Bronchial epithelial cell (primary cell): ENCODE measurements at regions not wholly inside any gene's neighbourhood (a gene's known extent, or its start where the extent isn't known, plus 50 kb on each side); places are given as distances from the start of the nearest gene placed in this dataset.

Experiments
- DNase-seq: peaks from one replicate; pipeline ENCODE4 v3.0.0-alpha.2; 2010; ENCODE audit warnings: low read depth
- FAIRE-seq: peaks from 2 replicates; lab custom pipeline; 2011; peaks lifted over from hg19 to GRCh38; lab: Jason Lieb, UNC
- H3K27me3 ChIP-seq: 2 replicates; pipeline ENCODE4 v1.5.1; 2011; ENCODE audit warnings: low read length; ENCODE audit not compliant: control insufficient read depth, insufficient read depth
- H3K36me3 ChIP-seq: 2 replicates; pipeline ENCODE4 v1.5.1; 2011; ENCODE audit warnings: low read length; ENCODE audit not compliant: control insufficient read depth, insufficient read depth
- H3K4me3 ChIP-seq: 2 replicates; pipeline ENCODE4 v1.5.1; 2011; ENCODE audit warnings: mild to moderate bottlenecking, low read depth, low read length, control low read depth
- TF ChIP-seq, protein P1 (sequence below): IDR thresholded peaks from 2 replicates; pipeline ENCODE4 v1.5.1; 2011; ENCODE audit warnings: mild to moderate bottlenecking, moderate library complexity, low read length, control low read depth, inconsistent platforms; ENCODE audit not compliant: insufficient read depth, severe bottlenecking

DNA sequence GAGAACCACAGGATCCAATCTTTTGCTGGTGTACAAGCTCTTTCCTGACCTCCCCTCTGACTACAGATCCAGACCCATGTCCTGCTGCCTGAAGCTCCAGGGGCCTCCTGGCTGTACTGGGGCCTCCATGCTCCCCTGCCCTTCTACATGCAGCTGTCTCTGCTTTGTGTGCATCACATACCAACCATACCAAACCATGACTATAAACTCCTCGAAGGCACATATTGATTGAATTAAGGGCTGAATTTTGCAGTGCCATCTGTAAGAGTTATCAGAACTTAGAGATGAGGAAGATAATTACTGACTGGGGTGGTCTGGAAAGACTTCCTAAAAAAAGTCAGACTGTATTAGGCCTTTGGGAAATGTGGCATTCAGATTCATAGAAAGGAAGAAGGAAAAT lies 139.9 kb upstream of the CXCR4 start:
- FAIRE-seq (no peak), DNase-seq (no peak)
- TF ChIP-seq, protein P1, sequence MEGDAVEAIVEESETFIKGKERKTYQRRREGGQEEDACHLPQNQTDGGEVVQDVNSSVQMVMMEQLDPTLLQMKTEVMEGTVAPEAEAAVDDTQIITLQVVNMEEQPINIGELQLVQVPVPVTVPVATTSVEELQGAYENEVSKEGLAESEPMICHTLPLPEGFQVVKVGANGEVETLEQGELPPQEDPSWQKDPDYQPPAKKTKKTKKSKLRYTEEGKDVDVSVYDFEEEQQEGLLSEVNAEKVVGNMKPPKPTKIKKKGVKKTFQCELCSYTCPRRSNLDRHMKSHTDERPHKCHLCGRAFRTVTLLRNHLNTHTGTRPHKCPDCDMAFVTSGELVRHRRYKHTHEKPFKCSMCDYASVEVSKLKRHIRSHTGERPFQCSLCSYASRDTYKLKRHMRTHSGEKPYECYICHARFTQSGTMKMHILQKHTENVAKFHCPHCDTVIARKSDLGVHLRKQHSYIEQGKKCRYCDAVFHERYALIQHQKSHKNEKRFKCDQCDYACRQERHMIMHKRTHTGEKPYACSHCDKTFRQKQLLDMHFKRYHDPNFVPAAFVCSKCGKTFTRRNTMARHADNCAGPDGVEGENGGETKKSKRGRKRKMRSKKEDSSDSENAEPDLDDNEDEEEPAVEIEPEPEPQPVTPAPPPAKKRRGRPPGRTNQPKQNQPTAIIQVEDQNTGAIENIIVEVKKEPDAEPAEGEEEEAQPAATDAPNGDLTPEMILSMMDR, result no peak
- no peaks in the 10 kb centered on the region for H3K27me3 ChIP-seq
- H3K4me3 ChIP-seq, result no peak overlapping the region
- no peaks in the 10 kb centered on the region for H3K36me3 ChIP-seq

DNA sequence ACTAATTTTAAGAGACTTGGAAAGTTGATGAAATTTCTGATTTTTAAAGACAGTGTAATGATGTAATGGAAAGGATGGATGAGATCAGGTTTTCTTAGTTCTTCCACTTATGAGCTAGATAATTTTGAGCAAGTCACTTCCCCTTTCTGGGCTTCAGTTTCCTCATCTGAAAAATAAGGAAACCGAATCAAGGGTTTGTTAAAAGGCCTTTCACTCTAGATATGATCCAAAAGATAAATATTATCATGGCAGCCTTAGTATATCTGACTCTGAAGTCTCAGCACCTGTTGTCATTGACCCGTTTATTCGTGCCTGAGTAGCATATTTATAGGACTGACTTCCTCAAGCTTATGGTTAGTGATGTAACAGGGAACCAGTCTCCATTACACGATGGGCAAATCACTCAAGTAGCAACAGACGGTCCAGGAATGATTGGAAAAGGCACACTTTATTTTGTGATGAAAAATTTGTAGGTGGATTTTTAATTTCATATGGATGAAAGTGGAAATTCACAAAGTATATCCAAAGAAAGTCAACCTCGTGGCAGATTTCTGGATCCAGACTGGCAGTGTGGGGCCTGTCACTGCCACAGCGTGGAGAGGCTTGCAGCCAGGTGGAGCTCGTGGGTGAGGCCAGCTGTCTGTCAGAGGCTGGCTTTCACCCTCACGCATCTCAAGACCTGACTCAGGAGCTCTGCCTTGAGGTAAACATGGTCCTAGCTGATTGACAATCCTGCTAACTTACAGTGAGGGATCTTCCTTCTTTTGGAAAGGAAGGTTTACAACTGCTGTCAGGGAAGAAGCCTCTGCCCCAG lies 137.9 kb upstream of the CXCR4 start:
- Histone ChIP-seq H3K36me3 (no peaks in the 10 kb centered on the region), H3K27me3 (no peaks in the 10 kb centered on the region), H3K4me3 (no peak overlapping the region)
- no peak for DNase-seq
- TF ChIP-seq, protein P1, result no peak
- FAIRE-seq, result no peak

DNA sequence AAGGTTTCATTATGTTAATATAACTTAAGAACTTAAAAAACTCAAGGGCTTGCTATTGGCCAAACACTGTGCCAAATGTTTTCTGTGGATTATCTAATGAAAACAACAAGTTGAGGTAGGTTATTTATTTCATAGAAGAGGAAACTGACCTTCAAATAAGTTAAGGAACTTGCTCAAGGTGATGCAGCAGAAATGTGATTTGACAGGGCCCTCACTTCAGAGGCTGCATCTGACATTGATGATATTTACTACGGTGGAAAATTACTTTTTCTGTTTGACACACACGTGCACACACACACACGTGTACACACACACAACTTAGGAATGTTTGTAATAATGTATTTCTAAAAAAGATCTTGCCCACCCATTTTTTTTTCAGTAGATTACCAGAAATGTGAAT lies 137.2 kb upstream of the CXCR4 start:
- H3K36me3 ChIP-seq, result no peaks in the 10 kb centered on the region
- H3K4me3 ChIP-seq, result no peak overlapping the region
- TF ChIP-seq, protein P1, result no peak
- FAIRE-seq, result no peak
- DNase-seq, result no peak
- no peaks in the 10 kb centered on the region for H3K27me3 ChIP-seq

DNA sequence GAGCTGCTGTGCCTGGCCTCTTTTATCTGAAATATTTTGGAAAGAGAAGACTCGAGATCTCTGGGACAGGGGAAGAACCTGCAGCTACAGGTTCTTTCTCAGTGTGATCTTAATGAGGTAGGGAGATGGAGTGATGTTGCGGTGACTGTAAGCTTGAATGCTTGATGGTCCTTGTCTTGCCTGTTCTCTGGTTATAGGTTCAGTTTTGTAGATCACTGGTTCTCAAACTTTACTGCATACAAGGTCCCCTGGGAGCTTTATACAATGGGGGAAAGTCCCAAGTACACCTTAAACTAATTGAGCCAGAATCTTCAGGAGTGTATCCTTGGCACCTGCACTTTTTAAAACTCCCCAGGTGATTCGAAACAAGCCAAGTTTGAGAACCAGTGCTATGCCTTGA lies 136.7 kb upstream of the CXCR4 start:
- H3K36me3 ChIP-seq, result no peaks in the 10 kb centered on the region
- DNase-seq (no peak), FAIRE-seq (no peak)
- H3K4me3 ChIP-seq, result no peak overlapping the region
- TF ChIP-seq, protein P1, result no peak
- H3K27me3 ChIP-seq, result no peaks in the 10 kb centered on the region

DNA sequence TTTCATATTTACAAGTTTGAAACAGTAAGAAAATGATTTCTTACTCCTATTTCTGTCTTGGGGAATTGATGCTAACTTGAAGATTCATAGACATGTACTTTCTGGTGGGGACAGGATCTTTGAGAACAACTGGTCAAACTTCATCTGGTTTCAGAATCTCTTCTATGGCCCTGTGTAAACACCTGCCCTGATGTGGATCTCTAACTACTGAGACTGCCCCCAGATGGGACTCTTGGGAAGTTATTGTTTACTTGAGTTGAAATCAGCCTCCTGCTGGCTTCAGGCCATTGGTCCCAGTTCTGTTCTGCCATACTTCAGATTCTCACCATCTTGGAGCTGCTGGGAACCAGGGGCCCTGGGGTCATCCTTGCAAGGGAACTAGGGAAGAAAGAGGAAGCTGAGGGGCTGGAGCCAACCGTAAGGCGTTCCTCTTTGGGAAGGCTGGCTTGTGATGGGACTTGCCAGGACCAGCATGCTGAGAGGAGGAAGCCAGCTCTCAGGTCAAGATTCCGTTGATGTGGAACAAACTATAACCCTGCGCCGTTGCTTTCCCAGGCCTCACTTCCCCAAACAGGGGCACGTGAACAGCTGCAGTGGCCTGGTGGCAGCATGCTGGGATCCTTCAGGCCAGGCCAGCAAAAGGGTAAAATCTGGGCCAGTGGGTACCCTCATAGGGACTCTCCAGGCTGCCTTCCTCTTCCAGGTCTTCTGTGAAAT lies 135.5 kb upstream of the CXCR4 start:
- TF ChIP-seq, protein P1, result no peak
- no peak overlapping the region for H3K4me3 ChIP-seq
- DNase-seq (no peak), FAIRE-seq (no peak)
- no peaks in the 10 kb centered on the region for H3K36me3 ChIP-seq
- H3K27me3 ChIP-seq, result no peaks in the 10 kb centered on the region
